GM12878 (cell line): ENCODE measurements at regions not wholly inside any gene's neighbourhood (a gene's known extent, or its start where the extent isn't known, plus 50 kb on each side); places are given as distances from the start of the nearest gene placed in this dataset.

Experiments
- JUNB ChIP-seq: IDR thresholded peaks from 2 replicates; pipeline ENCODE4 v1.6.1; 2016; ENCODE audit warnings: antibody characterized with exemption, mild to moderate bottlenecking
- MXI1 ChIP-seq: fragments of 150-350 bp; IDR thresholded peaks from 2 replicates; pipeline ENCODE4 v1.6.1; 2011; ENCODE audit warnings: low read depth, mild to moderate bottlenecking, inconsistent platforms, low read length, improper control_type of control experiment
- SKIL ChIP-seq: fragments of 450-650 bp; IDR thresholded peaks from 2 replicates; pipeline ENCODE4 v1.6.1; 2017; ENCODE audit warnings: mild to moderate bottlenecking, low read depth, inconsistent platforms; ENCODE audit not compliant: poor library complexity, severe bottlenecking
- ZSCAN29 ChIP-seq: fragments of 450-650 bp; IDR thresholded peaks from 2 replicates; pipeline ENCODE4 v1.6.1; 2017; ENCODE audit warnings: mild to moderate bottlenecking, moderate library complexity

GRCh38 chr18:77879829-77880228, 630.2 kb downstream of the GALR1 start:
- TF ChIP-seq MXI1 (no peak), SKIL (no peak), JUNB (no peak), ZSCAN29 (no peak)
